Left forelimb (tissue), 1 donor: ENCODE measurements at regions not wholly inside any gene's neighbourhood (a gene's known extent, or its start where the extent isn't known, plus 50 kb on each side); places are given as distances from the start of the nearest gene placed in this dataset.
A peak's percentile ranks its signal among the peaks of the same experiment; 100 is the strongest.

Experiments
- DNase-seq: peaks from one replicate; pipeline ENCODE4 v3.0.0-alpha.2; 2018; ENCODE audit warnings: low spot score

GRCh38 chr2:120626566-120626965 is 109.1 kb upstream of the GLI2 start:
- peak; percentile 3 for DNase-seq

- peak; percentile 8 for DNase-seq
Measured at GRCh38 chr2:120628248-120628647, 107.4 kb upstream of the GLI2 start.

DNA sequence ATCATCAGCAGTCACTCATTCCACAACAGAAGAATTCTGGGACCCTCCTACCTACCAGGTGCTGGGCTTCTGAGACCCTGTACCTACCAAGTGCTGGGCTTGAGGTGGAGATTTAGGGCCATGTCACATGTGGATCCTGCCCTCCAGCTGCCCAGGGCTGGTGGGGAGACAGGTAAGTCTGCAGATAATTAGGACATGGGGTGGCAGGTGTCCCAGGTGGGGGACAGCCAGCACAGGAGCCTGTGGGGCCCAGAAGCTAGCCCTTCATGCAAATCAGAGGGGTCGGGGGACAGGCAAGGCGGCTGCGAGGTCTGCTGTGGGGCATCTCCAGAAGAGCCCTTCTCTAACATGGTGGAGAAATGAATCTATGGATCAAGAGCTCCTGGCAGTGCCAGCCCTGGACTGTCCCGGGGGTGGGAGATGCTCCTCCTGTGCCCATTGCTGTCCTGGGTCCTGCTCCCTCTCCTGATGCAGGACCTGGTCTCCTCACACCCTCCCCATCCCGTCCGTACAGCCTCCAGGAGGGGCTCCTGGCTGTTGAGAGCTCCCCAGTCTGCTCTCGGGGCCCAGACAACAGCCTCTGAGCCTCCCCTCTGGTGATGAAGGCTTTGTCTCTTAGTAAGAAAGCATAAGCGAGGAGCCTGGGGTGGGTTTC is 106.3 kb upstream of the GLI2 start:
- DNase-seq: peak; percentile 41

GRCh38 chr2:120630031-120630701 is 105.5 kb upstream of the GLI2 start:
- peak; percentile 50 for DNase-seq

GRCh38 chr2:120631236-120631635 is 104.4 kb upstream of the GLI2 start:
- peak; percentile 37 for DNase-seq

GRCh38 chr2:120631724-120632123 is 103.9 kb upstream of the GLI2 start:
- DNase-seq: peak; percentile 69

DNA sequence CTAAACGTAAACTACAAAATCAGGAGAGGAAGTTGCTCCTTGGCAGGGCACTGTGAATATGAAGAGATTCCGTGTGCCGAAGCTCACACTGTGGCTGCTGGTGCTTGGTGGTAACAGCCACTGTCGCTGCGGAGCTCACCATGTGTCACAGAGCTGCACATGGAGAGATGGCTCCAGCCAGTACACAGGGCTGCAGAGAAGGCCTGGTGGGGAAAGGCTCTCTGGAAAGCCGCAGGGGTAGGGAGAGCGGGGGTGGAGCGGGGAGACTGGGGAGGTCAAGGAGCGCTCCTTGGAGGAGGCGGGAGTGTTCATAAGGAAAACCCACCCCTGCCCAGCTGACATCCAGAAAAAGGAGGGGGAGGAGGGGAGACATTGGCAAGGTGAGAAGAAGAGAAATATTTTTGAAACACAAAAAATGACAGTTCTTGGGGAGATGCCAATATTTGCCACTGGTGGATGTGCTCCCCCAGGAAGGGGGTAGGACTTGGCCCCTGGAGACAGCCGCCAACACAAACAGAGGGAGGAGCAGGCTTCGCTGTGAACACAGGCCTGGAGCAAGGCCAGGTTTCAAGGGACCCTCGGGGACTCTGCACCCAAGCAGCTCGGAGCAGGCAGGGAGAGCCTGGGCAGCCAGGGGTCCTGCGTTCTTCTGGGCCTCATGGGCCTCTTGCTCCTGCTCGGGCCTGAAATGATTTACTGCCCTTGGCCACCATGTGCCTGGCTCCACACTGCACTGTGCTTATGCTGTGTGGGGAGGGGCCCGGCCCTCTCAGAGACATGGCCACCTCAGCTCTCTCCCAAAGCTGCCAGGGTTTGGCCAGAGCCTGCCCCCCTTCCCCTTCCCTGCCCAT is 102.6 kb upstream of the GLI2 start:
- peak; percentile 52 for DNase-seq

DNA sequence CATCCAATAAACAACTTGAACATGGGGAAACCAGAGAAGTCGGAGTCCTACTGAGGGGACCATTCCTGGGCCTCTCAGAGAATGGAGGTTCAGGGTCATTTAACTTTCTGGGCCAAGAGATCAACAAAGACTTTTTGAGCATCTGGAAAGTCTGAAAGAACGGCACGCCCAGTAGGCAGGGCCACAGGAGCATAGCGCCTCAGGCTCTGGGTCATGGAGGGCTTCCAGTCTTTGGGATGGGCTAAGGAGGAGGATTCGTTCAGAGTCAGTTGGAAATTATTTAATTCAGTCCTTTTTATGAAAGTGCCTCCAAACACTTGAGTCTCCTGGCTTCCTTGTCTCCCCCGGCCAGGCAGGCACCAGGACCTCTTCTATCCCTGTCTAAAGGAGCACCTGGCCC is 101.1 kb upstream of the GLI2 start:
- peak; percentile 20 for DNase-seq

DNA sequence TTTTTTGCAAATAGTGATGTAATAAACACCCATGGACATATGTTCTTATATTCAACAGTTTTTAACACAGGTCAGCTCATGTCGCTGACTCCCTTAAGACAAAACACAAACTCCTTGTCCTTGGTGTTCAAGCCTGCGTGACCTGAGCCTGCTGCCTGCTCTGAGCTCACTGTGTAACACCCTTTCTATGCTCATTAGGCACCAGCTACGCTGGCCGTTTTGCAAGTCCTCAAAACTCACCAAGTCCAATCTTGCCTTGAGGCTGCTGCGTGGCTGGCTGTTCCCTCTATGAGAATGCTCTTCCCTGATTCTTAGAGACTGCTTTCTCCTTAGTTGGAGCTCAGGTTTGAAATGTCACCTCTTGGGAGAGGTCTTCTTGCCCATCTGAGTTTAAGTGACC is 100.5 kb upstream of the GLI2 start:
- peak; percentile 5 for DNase-seq

DNA sequence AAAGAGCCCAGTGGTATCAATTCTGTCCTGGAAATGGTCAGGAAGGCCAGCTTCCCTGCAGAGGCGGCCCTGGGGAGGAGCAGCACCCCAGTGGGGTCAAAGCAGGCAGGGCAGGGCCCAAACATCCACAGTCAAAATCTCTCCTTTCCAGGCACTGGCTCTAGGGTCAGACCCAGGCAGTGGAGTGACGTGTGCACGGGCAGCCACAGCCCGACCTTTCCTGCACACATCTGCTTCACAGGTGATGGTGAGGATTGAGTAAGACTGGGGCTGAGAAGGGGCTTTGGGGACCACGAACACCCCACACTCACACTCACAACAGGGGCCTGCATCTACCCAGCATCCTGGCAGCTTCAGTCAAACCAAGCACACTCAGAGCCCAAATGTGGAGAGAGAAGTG is 97.8 kb upstream of the GLI2 start:
- DNase-seq: peak; percentile 50

GRCh38 chr2:120638450-120638849 is 97.2 kb upstream of the GLI2 start:
- peak; percentile 40 for DNase-seq

GRCh38 chr2:120641366-120641771 is 94.3 kb upstream of the GLI2 start:
- DNase-seq: peak; percentile 48

DNA sequence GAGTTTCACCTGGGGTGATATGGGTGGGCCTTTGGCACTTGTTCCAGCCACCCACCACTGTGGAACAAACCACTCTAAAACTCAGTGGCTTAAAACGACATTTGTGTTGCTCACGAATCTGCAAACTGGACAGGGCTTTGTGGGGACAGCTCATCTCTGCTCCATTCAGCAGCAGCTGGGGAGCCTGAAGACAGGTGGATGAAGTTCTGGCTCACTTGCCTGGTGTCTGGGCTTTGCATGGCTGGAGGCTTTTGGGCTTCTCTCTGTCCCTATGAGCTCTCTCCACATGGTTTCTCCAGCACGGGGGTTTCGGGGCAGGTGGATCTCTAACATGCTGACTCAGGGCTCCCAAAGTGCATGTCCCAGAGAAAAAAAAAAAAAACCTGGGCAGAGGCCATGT is 93.0 kb upstream of the GLI2 start:
- peak; percentile 52 for DNase-seq

GRCh38 chr2:120646994-120647393 is 88.7 kb upstream of the GLI2 start:
- no peak for DNase-seq

DNA sequence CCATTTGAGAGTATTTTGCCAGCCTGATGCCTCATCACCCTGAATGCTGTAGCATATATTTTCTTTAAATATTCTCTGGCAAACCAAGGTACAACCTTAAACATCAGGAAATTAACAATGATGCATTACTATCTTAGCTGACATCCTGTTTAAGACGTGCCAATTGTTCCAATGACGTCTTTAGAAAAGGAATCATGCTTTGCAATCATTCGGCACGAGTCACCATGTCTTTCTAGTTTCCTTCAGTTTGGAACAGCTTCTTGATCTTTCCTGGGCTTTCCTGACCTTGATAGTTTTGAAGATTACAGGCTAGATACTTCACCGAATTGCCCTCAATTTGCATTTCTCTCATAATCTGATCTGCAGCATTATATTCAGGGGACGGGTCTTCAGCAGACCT is 88.2 kb upstream of the GLI2 start:
- DNase-seq: no peak

DNA sequence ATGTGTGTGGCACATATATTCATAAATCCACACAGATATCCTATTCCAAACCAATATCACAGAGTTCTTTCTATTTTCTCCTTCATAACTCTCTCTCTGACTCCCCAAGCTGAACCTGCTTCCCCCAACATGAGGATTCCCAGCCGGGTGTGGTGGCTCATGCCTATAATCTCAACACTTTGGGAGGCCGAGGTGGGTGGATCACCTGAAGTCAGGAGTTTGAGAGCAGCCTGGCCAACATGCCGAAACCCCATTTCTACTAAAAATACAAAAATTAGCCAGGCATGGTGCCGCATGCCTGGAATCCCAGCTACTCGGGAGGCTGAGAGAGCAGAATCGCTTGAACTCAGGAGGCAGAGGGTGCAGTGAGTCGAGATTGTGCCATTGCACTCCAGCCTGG is 86.3 kb upstream of the GLI2 start:
- DNase-seq: peak; percentile 18

DNA sequence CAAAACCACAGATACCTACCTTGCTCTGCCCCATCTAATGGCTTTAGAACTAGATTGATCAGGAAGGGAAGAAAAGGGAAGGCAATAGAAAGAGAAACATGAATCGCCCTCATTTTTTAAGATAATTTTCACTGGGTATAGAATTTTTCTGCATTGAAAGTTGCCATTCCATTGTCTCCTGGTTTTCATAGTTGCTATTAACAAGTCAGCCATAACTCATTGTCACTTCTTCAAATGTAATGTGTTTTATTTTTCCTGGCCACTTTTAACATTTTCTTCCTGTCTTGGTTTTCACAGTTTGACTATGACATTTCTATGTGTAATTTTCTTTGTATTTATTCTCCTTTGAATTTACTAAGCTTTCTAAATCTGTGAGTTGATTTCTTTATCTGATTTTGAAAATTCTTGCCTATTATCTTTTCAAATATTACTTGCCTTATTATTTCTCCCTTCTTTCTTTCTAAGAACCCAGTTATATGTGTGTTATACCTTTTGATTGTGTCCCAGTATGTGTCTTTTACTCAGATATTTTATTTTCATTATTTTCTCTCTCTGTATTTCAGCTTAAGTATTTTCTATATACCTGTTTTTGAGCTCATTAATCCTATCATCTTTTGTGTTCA is 85.5 kb upstream of the GLI2 start:
- DNase-seq: no peak

DNA sequence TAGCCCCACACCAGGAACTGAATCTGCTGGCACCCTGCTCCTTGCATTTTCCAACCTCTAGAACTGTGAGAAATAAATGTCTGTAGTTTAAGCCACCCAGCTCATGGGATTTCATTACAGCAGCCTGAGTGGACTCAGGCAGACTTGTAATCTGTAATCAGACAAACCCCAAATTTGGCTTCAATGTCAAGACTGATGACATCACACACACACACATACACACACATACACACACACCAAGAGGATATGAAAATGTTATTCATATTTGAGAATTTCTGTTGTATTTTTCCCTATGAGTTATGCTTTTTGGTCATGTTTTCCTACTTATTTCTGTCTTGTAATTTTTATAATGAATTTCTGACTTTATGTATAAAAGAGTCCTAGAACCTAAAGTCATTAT is 83.8 kb upstream of the GLI2 start:
- DNase-seq: no peak

GRCh38 chr2:120653046-120653445 is 82.6 kb upstream of the GLI2 start:
- no peak for DNase-seq

DNA sequence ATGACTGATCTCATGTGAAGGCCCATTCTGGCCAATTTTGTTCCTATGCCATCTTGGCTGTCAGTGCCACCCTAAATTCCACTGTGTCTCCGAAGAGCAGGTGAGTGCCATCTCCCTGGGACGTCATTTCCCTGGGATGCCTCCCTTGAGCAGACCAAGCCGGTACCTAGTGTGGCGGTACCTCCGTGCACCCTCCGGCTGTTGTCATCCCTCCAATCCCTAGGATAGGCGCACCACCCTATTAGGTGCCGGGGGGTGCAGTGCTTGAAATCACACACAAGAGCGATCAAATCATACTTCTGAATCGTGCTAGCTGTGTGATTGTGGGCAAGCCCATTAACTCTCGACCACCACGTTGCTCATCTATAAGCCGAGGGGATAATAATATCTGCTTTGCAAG is 81.8 kb upstream of the GLI2 start:
- DNase-seq: peak; percentile 1

- DNase-seq: peak; percentile 54
Measured at GRCh38 chr2:120654381-120655134, 81.1 kb upstream of the GLI2 start.
